ENCODE measurements at regions not wholly inside any gene's neighbourhood (a gene's known extent, or its start where the extent isn't known, plus 50 kb on each side); places are given as distances from the start of the nearest gene placed in this dataset.
"Not testable (repeated sequence)": the region's sequence is repeated elsewhere in the genome, so short reads cannot be mapped to it uniquely, and the experiment has no call there.

DNA sequence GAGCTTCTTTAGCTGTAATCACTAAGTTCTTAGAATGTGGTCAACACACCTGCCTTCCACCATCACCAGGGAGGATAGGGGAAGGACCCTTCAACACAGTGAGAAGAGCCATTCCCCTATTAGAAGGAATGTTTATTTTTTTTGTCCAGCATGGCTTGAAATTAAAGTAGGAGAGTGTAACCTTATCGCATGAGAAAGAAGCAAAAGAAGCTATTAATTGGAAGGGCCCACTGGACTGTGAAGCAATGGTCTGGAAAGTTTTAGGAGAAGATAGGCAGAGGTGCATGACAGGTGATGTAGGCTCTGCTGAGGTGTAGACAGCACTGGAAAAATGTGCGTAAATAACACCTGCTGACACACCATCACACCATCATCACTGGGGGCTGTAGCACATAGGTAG lies 1526.0 kb downstream of the MAT2B start:
- in situ Hi-C loops (cut with HindIII; ENCODE audit: low sequenced_read_pairs), result no loop called here
- TF ChIP-seq, protein P1, sequence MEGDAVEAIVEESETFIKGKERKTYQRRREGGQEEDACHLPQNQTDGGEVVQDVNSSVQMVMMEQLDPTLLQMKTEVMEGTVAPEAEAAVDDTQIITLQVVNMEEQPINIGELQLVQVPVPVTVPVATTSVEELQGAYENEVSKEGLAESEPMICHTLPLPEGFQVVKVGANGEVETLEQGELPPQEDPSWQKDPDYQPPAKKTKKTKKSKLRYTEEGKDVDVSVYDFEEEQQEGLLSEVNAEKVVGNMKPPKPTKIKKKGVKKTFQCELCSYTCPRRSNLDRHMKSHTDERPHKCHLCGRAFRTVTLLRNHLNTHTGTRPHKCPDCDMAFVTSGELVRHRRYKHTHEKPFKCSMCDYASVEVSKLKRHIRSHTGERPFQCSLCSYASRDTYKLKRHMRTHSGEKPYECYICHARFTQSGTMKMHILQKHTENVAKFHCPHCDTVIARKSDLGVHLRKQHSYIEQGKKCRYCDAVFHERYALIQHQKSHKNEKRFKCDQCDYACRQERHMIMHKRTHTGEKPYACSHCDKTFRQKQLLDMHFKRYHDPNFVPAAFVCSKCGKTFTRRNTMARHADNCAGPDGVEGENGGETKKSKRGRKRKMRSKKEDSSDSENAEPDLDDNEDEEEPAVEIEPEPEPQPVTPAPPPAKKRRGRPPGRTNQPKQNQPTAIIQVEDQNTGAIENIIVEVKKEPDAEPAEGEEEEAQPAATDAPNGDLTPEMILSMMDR (IDR thresholded peaks at IDR 0.05; ENCODE audit: low read depth, low read length, missing control alignments), result no peak
- no peak for DNase-seq (ENCODE audit: low read depth)
- H3K4me3 ChIP-seq (ENCODE audit: low read depth, low read length), result no peak overlapping the region

DNA sequence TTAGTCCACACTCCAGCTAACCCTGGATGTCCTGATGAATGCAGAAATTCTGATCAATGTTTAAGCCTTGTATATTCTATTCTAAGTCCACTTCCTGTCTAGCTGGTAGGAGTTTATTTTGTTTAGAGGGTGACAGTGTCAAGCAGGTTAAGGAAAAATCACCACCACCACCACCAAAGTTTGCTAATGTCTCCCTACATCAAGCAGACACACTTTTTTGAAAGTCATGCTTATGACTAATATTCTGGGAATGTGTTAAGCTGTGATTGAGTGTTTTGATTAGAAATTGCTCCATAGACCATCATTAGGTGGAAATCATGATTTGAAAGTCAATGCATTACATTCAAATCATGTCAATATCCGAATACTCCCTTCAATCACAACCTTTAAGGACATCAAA lies 1530.1 kb downstream of the MAT2B start:
- no peak for DNase-seq (ENCODE audit: low read depth)
- in situ Hi-C loops (cut with HindIII; ENCODE audit: low sequenced_read_pairs), result loop anchor here (5.0 kb wide), 1 partner anchor 87 kb away; no protein-coding TSS in a partner anchor
- TF ChIP-seq, protein P1 (IDR thresholded peaks at IDR 0.05; ENCODE audit: low read depth, low read length, missing control alignments), result no peak
- no peak overlapping the region for H3K4me3 ChIP-seq (ENCODE audit: low read depth, low read length)

DNA sequence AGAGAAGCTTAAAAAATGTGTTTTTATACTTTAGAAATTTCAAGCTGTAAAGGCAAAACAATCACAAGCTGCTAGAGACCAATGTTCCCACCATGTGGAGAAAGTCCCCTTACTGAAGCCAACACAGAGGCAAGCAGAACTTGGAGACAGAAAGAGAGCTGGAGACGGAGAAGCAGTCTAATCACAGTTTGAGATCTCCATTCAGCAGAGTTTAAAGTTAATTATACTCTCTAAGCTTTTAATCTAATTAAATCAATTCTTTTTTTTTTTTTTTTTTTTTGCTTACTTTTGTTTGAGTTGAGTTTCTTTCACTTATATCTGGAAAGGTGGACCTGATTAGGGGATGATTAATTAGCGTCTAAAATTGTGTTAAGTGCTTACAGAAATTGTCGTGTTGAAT lies 1534.3 kb downstream of the MAT2B start:
- no peak overlapping the region for H3K4me3 ChIP-seq (ENCODE audit: low read depth, low read length)
- TF ChIP-seq, protein P1 (IDR thresholded peaks at IDR 0.05; ENCODE audit: low read depth, low read length, missing control alignments), result no peak
- no peak for DNase-seq (ENCODE audit: low read depth)
- in situ Hi-C loops (cut with HindIII; ENCODE audit: low sequenced_read_pairs), result loop anchor here (5.0 kb wide), 1 partner anchor 83 kb away; no protein-coding TSS in a partner anchor

DNA sequence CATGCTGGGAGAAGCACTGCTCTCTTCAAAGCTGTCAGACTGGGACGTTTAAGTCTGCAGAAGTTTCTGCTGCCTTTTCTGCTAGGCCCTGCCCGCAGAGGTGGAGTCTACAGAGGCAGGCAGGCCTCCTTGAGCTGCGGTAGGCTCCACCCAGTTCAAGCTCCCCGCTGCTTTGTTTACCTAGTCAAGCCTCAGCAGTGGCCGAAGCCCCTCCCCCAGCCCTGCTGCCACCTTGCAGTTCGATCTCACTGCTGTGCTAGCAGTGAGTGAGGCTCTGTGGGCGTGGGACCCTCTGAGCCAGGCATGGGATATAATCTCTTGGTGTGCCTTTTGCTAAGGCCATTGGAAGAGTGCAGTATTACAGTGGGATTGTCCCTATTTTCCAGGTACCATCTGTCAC lies 1540.5 kb downstream of the MAT2B start:
- H3K4me3 ChIP-seq (ENCODE audit: low read depth, low read length); in situ Hi-C loops (cut with HindIII; ENCODE audit: low sequenced_read_pairs); DNase-seq (ENCODE audit: low read depth): not testable (repeated sequence)

DNA sequence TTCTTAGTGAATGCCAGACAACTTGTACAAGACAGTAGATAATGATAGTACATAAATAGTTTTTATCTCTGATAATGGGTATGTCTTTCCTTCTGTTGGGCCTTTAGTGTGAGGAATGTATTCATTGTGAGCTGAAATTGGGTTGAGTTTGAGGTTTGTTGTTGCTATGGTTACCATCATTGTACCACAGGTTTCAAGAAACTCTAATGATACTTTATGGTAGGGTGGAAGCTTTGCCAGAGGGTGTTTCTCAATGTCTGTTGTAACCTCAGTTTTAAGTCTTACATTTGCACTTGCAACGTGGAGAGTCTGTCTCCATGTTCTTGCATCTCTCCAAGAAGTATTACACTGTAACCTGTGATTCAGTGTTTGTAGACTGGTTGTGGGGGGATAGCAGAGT lies 1550.1 kb downstream of the MAT2B start:
- DNase-seq (ENCODE audit: low read depth), result no peak
- in situ Hi-C loops (cut with HindIII; ENCODE audit: low sequenced_read_pairs), result no loop called here
- no peak overlapping the region for H3K4me3 ChIP-seq (ENCODE audit: low read depth, low read length)
- TF ChIP-seq, protein P1 (IDR thresholded peaks at IDR 0.05; ENCODE audit: low read depth, low read length, missing control alignments), result no peak

DNA sequence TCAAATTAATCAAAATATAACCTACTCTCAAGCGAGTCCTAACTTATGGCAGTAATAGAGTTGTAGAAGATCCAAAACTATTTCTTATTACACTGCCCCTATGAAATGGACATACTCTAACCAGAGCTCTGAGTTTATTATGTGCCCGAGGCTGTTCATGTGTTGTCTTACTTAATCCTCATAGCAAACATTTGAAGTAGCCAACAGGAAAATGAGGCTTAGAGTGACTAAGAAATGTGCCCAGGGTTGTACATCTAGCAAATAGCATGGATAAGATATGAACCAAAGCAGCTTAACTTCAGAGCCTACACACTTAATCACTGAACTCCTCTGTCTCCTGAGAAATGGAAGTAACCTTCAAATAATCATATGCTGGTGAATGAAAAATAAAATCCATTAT lies 1551.7 kb downstream of the MAT2B start:
- in situ Hi-C loops (cut with HindIII; ENCODE audit: low sequenced_read_pairs), result no loop called here
- DNase-seq (ENCODE audit: low read depth), result no peak
- H3K4me3 ChIP-seq (ENCODE audit: low read depth, low read length), result no peak overlapping the region
- TF ChIP-seq, protein P1 (IDR thresholded peaks at IDR 0.05; ENCODE audit: low read depth, low read length, missing control alignments), result no peak

DNA sequence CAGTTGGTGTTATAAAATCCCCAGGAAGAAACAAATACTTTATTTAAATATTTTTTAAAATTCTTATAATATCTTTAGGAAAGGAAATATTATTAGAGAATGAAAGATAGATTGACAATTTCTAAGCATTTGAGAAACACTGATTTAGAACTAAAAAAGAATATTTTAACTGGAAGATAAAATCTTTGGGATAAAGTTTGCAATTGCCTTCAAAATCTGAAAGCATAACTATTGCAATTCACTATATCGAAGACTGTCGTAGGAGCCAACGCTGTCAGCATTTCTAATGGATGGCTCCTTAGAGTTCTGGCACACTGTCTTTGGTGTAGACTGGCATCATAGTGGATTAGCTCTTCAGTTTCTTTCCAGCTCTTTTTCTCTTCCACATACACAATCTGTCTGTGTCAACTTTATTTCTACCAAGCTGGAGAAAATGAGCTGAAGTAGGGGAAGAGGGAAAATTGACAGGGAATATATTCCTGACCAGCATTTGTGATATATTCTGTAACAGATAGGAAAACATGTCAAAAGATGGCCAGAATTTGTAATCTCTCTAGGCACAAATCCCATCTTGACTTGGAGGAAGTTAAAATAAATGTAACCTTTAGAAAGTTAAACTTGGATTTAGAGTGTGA lies 1561.4 kb downstream of the MAT2B start:
- in situ Hi-C loops (cut with HindIII; ENCODE audit: low sequenced_read_pairs), result no loop called here
- TF ChIP-seq, protein P1 (IDR thresholded peaks at IDR 0.05; ENCODE audit: low read depth, low read length, missing control alignments), result no peak
- H3K4me3 ChIP-seq (ENCODE audit: low read depth, low read length), result no peak overlapping the region
- no peak for DNase-seq (ENCODE audit: low read depth)

Data from astrocyte of the cerebellum (primary cell).